ENCODE measurements at regions not wholly inside any gene's neighbourhood (a gene's known extent, or its start where the extent isn't known, plus 50 kb on each side); places are given as distances from the start of the nearest gene placed in this dataset.
A peak's percentile ranks its signal among the peaks of the same experiment; 100 is the strongest.

DNA sequence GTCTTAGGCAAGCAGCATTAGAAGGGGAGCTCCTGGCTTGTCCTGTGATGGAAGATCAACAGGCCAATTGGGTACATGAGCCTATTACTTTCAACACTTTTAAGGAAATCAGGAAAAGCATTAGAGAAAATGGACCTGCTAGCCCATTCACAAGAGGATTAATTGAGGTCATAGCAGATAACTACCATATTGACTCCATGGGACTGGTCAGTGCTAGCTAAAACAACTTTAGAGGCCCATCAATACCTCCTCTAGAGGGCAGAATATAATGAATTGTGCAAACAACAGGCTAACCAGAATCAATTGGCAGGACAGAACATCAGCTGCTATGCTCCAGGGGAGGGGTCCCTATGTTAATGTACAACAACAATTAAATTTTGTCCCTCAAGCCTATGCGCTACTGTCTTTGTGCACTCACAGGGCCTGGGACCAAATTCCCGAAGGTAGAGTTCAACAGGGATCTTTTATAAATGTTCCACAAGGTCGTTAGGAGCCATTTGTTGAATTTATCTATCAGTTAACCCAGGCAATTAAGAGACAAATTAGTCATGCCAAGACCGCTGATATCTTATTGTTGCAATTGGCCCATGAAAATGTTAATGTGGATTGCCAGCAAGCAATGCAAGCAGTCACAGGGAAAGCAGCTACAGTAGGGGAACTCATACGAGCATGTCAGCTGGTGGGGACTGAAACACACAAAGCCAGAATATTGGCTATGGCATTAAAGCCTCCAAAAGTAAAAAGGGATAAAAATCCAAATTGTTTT is 106.6 kb upstream of the BTN3A2 start:
- TF ChIP-seq, protein P1, sequence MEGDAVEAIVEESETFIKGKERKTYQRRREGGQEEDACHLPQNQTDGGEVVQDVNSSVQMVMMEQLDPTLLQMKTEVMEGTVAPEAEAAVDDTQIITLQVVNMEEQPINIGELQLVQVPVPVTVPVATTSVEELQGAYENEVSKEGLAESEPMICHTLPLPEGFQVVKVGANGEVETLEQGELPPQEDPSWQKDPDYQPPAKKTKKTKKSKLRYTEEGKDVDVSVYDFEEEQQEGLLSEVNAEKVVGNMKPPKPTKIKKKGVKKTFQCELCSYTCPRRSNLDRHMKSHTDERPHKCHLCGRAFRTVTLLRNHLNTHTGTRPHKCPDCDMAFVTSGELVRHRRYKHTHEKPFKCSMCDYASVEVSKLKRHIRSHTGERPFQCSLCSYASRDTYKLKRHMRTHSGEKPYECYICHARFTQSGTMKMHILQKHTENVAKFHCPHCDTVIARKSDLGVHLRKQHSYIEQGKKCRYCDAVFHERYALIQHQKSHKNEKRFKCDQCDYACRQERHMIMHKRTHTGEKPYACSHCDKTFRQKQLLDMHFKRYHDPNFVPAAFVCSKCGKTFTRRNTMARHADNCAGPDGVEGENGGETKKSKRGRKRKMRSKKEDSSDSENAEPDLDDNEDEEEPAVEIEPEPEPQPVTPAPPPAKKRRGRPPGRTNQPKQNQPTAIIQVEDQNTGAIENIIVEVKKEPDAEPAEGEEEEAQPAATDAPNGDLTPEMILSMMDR (IDR thresholded peaks at IDR 0.05; ENCODE audit: low read depth, low read length, poor library complexity, severe bottlenecking), result peak; percentile 32
- no peak for TF ChIP-seq EZH2phosphoT487 (IDR thresholded peaks at IDR 0.05; ENCODE audit: borderline replicate concordance, low read length)
